ENCODE measurements at regions not wholly inside any gene's neighbourhood (a gene's known extent, or its start where the extent isn't known, plus 50 kb on each side); places are given as distances from the start of the nearest gene placed in this dataset.

DNA sequence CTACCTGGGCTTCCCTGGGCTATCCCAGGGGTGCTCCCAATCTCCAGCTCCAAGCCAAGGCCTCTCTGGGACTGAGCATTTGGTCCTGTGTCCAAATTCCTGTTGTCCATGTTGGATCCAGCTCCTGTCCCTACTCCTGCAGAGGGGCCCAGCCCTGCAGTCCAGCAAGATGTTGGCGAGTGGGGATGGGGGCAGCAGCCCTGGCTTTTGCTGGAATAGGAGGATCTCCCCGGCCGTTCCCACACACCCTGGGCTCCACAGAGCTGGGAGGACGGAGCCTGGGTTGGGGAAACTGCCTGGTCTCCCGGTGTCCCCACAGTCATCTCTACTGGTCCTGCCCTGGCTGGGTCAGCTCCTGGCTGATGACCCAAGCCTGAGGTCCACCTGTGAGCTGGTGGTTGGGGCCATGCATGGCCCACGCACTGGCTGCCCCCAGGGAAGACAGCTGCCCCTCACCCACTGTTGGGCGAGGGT lies 219.6 kb upstream of the C14orf180 start:
- 90% methylated on average over 4 of the region's 7 CpGs for WGBS (ENCODE audit: low lambda C conversion rate, missing lambda C conversion rate)
- no peaks in the 10 kb centered on the region for H4K20me1 ChIP-seq (ENCODE audit: insufficient read depth, poor library complexity, severe bottlenecking)
- H3K4me1 ChIP-seq (ENCODE audit: insufficient read depth), result no peaks in the 10 kb centered on the region

DNA sequence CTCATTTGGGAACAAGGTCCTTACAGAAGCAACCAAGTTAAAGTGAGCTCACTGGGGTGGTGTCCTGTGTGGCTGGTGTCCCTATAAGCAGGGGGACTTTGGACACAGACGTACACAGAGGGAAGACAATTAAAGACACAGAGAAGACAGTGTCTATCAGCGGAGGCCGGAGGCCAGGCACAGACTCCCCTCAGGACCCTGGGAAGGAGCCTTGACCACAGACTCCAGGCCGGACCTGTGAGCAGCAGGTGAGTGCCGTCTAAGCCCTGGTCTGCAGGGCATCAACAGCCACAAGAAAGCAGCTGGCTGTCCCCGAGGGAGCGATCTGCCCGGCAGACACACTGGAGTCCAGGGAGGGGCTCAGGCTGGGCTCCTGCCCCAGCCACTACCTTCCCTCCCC lies 219.1 kb upstream of the C14orf180 start:
- H3K9me2 ChIP-seq (replicated peaks; ENCODE audit: insufficient read depth), result no peaks in the 10 kb centered on the region
- no peak overlapping the region for H3K4me3 ChIP-seq
- H3K9me3 ChIP-seq (ENCODE audit: low read depth), result no peaks in the 10 kb centered on the region
- H3K36me3 ChIP-seq (replicated peaks; ENCODE audit: insufficient read depth, low read depth), result no peaks in the 10 kb centered on the region
- no peaks in the 10 kb centered on the region for H3K79me2 ChIP-seq
- H3K4me2 ChIP-seq, result no peak overlapping the region
- no peaks in the 10 kb centered on the region for H4K20me1 ChIP-seq (ENCODE audit: insufficient read depth, poor library complexity, severe bottlenecking)
- no peak for DNase-seq (ENCODE audit: low spot score)
- no peak overlapping the region for H3K27ac ChIP-seq
- H2AFZ ChIP-seq, result no peak overlapping the region
- no peaks in the 10 kb centered on the region for H3K4me1 ChIP-seq (ENCODE audit: insufficient read depth)
- TF ChIP-seq EZH2phosphoT487 (IDR thresholded peaks at IDR 0.05; ENCODE audit: low read depth, severe bottlenecking, unreplicated experiment) (no peak), EZH2 (IDR thresholded peaks at IDR 0.05; ENCODE audit: borderline replicate concordance) (no peak)
- TF ChIP-seq, protein P1, sequence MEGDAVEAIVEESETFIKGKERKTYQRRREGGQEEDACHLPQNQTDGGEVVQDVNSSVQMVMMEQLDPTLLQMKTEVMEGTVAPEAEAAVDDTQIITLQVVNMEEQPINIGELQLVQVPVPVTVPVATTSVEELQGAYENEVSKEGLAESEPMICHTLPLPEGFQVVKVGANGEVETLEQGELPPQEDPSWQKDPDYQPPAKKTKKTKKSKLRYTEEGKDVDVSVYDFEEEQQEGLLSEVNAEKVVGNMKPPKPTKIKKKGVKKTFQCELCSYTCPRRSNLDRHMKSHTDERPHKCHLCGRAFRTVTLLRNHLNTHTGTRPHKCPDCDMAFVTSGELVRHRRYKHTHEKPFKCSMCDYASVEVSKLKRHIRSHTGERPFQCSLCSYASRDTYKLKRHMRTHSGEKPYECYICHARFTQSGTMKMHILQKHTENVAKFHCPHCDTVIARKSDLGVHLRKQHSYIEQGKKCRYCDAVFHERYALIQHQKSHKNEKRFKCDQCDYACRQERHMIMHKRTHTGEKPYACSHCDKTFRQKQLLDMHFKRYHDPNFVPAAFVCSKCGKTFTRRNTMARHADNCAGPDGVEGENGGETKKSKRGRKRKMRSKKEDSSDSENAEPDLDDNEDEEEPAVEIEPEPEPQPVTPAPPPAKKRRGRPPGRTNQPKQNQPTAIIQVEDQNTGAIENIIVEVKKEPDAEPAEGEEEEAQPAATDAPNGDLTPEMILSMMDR (IDR thresholded peaks at IDR 0.05; ENCODE audit: poor library complexity), result no peak
- no peaks in the 10 kb centered on the region for H3K27me3 ChIP-seq
- 89% methylated on average over 8 of the region's 8 CpGs for WGBS (ENCODE audit: low lambda C conversion rate, missing lambda C conversion rate)

More for the DNA sequence above, 219.6 kb upstream of the C14orf180 start:
- no peaks in the 10 kb centered on the region for H3K36me3 ChIP-seq (replicated peaks; ENCODE audit: insufficient read depth, low read depth)
- no peak overlapping the region for H3K4me3 ChIP-seq
- H3K9me3 ChIP-seq (ENCODE audit: low read depth), result no peaks in the 10 kb centered on the region
- no peak overlapping the region for H2AFZ ChIP-seq
- H3K9me2 ChIP-seq (replicated peaks; ENCODE audit: insufficient read depth), result no peaks in the 10 kb centered on the region
- no peaks in the 10 kb centered on the region for H3K27me3 ChIP-seq
- no peak overlapping the region for H3K27ac ChIP-seq
- H3K79me2 ChIP-seq, result no peaks in the 10 kb centered on the region
- TF ChIP-seq EZH2 (IDR thresholded peaks at IDR 0.05; ENCODE audit: borderline replicate concordance), result no peak
- TF ChIP-seq, protein P1 (IDR thresholded peaks at IDR 0.05; ENCODE audit: poor library complexity), result no peak
- no peak for TF ChIP-seq EZH2phosphoT487 (IDR thresholded peaks at IDR 0.05; ENCODE audit: low read depth, severe bottlenecking, unreplicated experiment)
- DNase-seq (ENCODE audit: low spot score), result no peak
- no peak overlapping the region for H3K4me2 ChIP-seq

DNA sequence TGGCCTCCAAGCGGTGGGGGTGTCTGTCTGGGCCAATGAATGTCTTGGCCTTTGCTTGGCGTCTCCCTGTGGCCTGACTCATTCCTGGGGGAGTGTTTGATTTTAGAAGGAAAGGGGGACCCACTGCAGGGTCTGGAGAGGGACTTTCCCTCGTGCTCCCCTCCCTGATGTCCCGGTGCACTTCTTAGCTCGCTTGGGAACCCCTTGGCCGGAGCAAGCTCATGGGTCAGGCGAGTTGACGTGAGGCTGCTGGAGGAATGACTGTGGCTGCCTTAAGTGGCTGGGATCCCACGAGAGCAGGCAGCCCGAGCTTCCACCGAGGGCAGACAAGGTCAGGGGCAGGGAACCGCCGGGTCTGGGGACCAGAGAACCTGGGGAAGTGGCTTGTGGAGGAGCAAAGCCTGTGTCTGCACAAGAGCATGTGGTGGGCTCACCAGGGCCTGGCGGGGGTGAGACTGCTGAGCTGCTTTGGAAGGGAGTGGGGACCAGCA lies 218.4 kb upstream of the C14orf180 start:
- H3K27ac ChIP-seq, result no peak overlapping the region
- H3K79me2 ChIP-seq, result no peaks in the 10 kb centered on the region
- H3K4me2 ChIP-seq, result no peak overlapping the region
- no peak for TF ChIP-seq EZH2 (IDR thresholded peaks at IDR 0.05; ENCODE audit: borderline replicate concordance)
- TF ChIP-seq, protein P1 (IDR thresholded peaks at IDR 0.05; ENCODE audit: poor library complexity), result no peak
- no peak for TF ChIP-seq EZH2phosphoT487 (IDR thresholded peaks at IDR 0.05; ENCODE audit: low read depth, severe bottlenecking, unreplicated experiment)
- WGBS (ENCODE audit: low lambda C conversion rate, missing lambda C conversion rate), result 90% methylated on average over 14 of the region's 14 CpGs
- no peaks in the 10 kb centered on the region for H3K9me3 ChIP-seq (ENCODE audit: low read depth)
- H2AFZ ChIP-seq, result no peak overlapping the region
- H3K4me1 ChIP-seq (ENCODE audit: insufficient read depth), result no peaks in the 10 kb centered on the region
- no peaks in the 10 kb centered on the region for H3K36me3 ChIP-seq (replicated peaks; ENCODE audit: insufficient read depth, low read depth)
- H3K27me3 ChIP-seq, result no peaks in the 10 kb centered on the region
- no peaks in the 10 kb centered on the region for H4K20me1 ChIP-seq (ENCODE audit: insufficient read depth, poor library complexity, severe bottlenecking)
- no peak for DNase-seq (ENCODE audit: low spot score)
- no peak overlapping the region for H3K4me3 ChIP-seq
- H3K9me2 ChIP-seq (replicated peaks; ENCODE audit: insufficient read depth), result no peaks in the 10 kb centered on the region
